ENCODE measurements at regions not wholly inside any gene's neighbourhood (a gene's known extent, or its start where the extent isn't known, plus 50 kb on each side); places are given as distances from the start of the nearest gene placed in this dataset.
A peak's percentile ranks its signal among the peaks of the same experiment; 100 is the strongest.

- DNase-seq (ENCODE audit: low read depth in 6 of 9, low spot score in 9 of 9), result no peak
- 98% methylated on average over 5 of the region's 5 CpGs for WGBS
- no peak overlapping the region for H3K4me3 ChIP-seq (ENCODE audit: low read length in 2 of 2)
- H3K27me3 ChIP-seq (ENCODE audit: control insufficient read depth in 2 of 2, insufficient read depth in 1 of 2, low read length in 1 of 2), result peaks cover 0 to 15% of the 10 kb centered on the region in 2 donors
- peaks cover 5 to 13% of the 10 kb centered on the region in 2 donors for H3K4me1 ChIP-seq (ENCODE audit: control insufficient read depth in 2 of 2, insufficient read depth in 2 of 2, low read length in 2 of 2)
- no peaks in the 10 kb centered on the region for H3K36me3 ChIP-seq (ENCODE audit: control insufficient read depth in 2 of 2, insufficient read depth in 2 of 2, low read length in 1 of 2)
- no peak overlapping the region for H3K27ac ChIP-seq (ENCODE audit: low read depth in 1 of 2, low read length in 1 of 2)
- peaks cover 0 to 5% of the 10 kb centered on the region in 2 donors for H3K9me3 ChIP-seq (ENCODE audit: control insufficient read depth in 2 of 2, insufficient read depth in 1 of 2, low read length in 1 of 2)
Observed at GRCh38 chr20:60091305-60091704, 133.1 kb downstream of the CDH26 start.

DNA sequence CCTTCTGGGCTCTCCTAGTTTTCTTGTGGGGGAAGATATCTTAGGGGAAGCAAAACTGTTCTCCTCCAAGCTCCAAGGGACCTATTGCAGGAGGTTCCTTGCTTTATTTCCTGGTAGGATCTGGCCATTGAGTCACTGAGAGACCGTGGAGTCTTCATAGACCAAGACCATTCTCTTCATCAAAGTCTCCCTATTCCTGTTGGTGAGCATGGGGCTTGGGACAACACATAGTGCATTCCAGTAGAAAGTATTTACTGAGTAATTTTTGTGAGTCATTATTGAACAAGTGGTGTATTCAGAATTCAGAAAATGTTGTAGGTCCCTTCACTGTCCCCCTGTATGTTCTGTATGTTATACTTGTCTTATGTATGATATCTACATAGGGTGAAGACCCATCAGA lies 133.6 kb downstream of the CDH26 start:
- WGBS, result 95% methylated on average over 1 of the region's 1 CpG
- no peak for DNase-seq (ENCODE audit: low read depth in 6 of 9, low spot score in 9 of 9)
- H3K4me1 ChIP-seq (ENCODE audit: control insufficient read depth in 2 of 2, insufficient read depth in 2 of 2, low read length in 2 of 2), result peaks cover 0 to 8% of the 10 kb centered on the region in 2 donors
- H3K9me3 ChIP-seq (ENCODE audit: control insufficient read depth in 2 of 2, insufficient read depth in 1 of 2, low read length in 1 of 2), result peaks cover 0 to 5% of the 10 kb centered on the region in 2 donors
- no peak overlapping the region for H3K4me3 ChIP-seq (ENCODE audit: low read length in 2 of 2)
- peaks cover 0 to 10% of the 10 kb centered on the region in 2 donors for H3K27me3 ChIP-seq (ENCODE audit: control insufficient read depth in 2 of 2, insufficient read depth in 1 of 2, low read length in 1 of 2)
- no peak overlapping the region for H3K27ac ChIP-seq (ENCODE audit: low read depth in 1 of 2, low read length in 1 of 2)
- H3K36me3 ChIP-seq (ENCODE audit: control insufficient read depth in 2 of 2, insufficient read depth in 2 of 2, low read length in 1 of 2), result no peaks in the 10 kb centered on the region

- DNase-seq (ENCODE audit: low read depth in 6 of 9, low spot score in 9 of 9), result no peak
- no peak overlapping the region for H3K4me3 ChIP-seq (ENCODE audit: low read length in 2 of 2)
- H3K27ac ChIP-seq (ENCODE audit: low read depth in 1 of 2, low read length in 1 of 2), result no peak overlapping the region
- peaks cover 0 to 5% of the 10 kb centered on the region in 2 donors for H3K9me3 ChIP-seq (ENCODE audit: control insufficient read depth in 2 of 2, insufficient read depth in 1 of 2, low read length in 1 of 2)
- H3K27me3 ChIP-seq (ENCODE audit: control insufficient read depth in 2 of 2, insufficient read depth in 1 of 2, low read length in 1 of 2), result peaks cover 0 to 3% of the 10 kb centered on the region in 2 donors
- no peaks in the 10 kb centered on the region for H3K36me3 ChIP-seq (ENCODE audit: control insufficient read depth in 2 of 2, insufficient read depth in 2 of 2, low read length in 1 of 2)
- H3K4me1 ChIP-seq (ENCODE audit: control insufficient read depth in 2 of 2, insufficient read depth in 2 of 2, low read length in 2 of 2), result peaks cover 0 to 3% of the 10 kb centered on the region in 2 donors
Observed at GRCh38 chr20:60092729-60093128, 134.5 kb downstream of the CDH26 start.

DNA sequence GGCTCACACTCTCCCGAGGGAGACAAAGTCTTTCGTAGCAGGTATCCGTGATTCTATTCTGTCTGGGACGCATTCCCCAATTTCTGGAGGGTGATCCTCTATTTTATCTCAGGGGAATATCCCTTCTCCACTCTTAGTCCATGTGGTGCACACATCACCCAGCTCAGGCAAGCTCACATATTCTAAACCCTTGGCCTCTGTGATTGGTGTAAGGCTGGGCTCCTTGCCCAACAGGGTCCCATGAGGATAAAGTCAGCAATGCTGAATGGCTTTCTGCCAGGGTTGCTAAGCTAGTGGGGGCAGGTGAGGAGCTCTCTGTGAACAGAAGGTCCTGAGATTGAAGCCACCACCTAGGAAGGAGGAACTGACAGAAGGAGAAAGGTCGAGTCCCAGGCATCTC lies 137.2 kb downstream of the CDH26 start:
- Histone ChIP-seq H3K4me1 (ENCODE audit: control insufficient read depth in 2 of 2, insufficient read depth in 2 of 2, low read length in 2 of 2) (peaks cover 0 to under 1% of the 10 kb centered on the region in 2 donors), H3K27ac (ENCODE audit: low read depth in 1 of 2, low read length in 1 of 2) (no peak overlapping the region), H3K9me3 (ENCODE audit: control insufficient read depth in 2 of 2, insufficient read depth in 1 of 2, low read length in 1 of 2) (peaks cover 0 to 5% of the 10 kb centered on the region in 2 donors), H3K36me3 (ENCODE audit: control insufficient read depth in 2 of 2, insufficient read depth in 2 of 2, low read length in 1 of 2) (no peaks in the 10 kb centered on the region), H3K27me3 (ENCODE audit: control insufficient read depth in 2 of 2, insufficient read depth in 1 of 2, low read length in 1 of 2) (no peaks in the 10 kb centered on the region), H3K4me3 (ENCODE audit: low read length in 2 of 2) (no peak overlapping the region)
- no peak for DNase-seq (ENCODE audit: low read depth in 6 of 9, low spot score in 9 of 9)
- 91% methylated on average over 5 of the region's 5 CpGs for WGBS

DNA sequence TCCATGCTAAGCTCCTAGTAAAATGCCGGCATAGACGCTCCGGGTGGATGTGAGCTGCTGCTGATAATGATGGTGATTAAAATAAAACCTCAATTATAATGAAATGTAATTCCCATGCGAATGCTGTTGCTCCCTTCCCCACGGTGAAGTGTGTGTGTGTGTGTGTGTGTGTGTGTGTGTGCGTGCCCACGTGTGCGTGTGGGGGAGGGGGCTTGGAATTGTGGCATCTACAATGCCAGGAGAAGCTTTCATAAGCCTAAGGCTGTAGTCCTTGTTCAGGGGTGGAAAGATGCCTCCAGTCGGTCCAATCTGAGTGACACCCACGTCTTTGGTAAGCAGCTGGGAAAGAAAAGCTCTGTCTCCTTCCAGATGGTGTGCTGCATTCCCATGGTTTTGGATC lies 137.9 kb downstream of the CDH26 start:
- Histone ChIP-seq H3K4me3 (ENCODE audit: low read length in 2 of 2) (no peak overlapping the region), H3K27me3 (ENCODE audit: control insufficient read depth in 2 of 2, insufficient read depth in 1 of 2, low read length in 1 of 2) (no peaks in the 10 kb centered on the region), H3K27ac (ENCODE audit: low read depth in 1 of 2, low read length in 1 of 2) (no peak overlapping the region), H3K4me1 (ENCODE audit: control insufficient read depth in 2 of 2, insufficient read depth in 2 of 2, low read length in 2 of 2) (peaks cover 4 to 7% of the 10 kb centered on the region in 2 donors), H3K36me3 (ENCODE audit: control insufficient read depth in 2 of 2, insufficient read depth in 2 of 2, low read length in 1 of 2) (no peaks in the 10 kb centered on the region), H3K9me3 (ENCODE audit: control insufficient read depth in 2 of 2, insufficient read depth in 1 of 2, low read length in 1 of 2) (peaks cover 0 to 5% of the 10 kb centered on the region in 2 donors)
- WGBS, result 90% methylated on average over 10 of the region's 10 CpGs
- DNase-seq (ENCODE audit: low read depth in 6 of 9, low spot score in 9 of 9), result no peak

DNA sequence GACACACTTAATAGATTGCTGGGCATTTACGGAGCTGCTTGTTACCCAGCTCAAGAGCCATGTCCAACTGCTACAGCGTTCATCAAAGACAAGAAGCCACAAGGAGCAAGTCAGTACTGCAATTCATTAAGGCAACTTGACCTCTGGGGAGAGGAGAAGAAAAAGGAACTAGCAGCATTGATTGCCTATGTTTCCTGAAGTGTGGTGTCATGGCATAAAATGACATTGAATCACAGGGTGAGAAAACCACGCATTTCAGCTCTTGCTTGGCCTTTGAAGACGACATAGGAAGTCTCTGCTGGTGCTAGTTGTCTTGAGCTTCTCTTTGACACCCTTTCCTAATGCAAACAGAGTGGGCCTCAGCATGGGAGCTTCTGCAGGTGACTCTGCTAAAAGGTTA lies 139.1 kb downstream of the CDH26 start:
- WGBS, result 53% methylated on average over 4 of the region's 4 CpGs
- peak in 2 of 9 donors; percentile 11 to 27 for DNase-seq (ENCODE audit: low read depth in 6 of 9, low spot score in 9 of 9)

DNA sequence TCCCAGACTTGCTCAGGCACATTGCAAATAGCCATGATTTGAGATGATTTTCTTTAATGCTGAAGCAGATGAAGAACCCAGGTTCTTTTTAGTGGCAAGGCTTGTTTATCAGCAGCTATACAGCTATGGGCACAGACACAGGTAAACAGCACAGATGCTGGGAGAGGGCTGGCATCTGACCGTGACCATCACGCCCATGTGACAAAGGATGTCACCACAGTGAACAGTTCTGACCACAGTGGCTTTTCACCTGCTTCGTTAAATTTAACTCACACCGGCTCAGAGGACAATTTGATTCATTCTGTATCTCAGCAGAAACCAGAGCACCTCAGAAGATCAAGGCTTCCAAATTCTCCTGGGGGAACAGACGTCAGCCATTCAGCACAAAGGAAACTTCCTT lies 142.6 kb downstream of the CDH26 start:
- H3K4me3 ChIP-seq (ENCODE audit: low read length in 2 of 2), result no peak overlapping the region
- no peak for DNase-seq (ENCODE audit: low read depth in 6 of 9, low spot score in 9 of 9)
- WGBS, result 9% methylated on average over 5 of the region's 5 CpGs
- H3K4me1 ChIP-seq (ENCODE audit: control insufficient read depth in 2 of 2, insufficient read depth in 2 of 2, low read length in 2 of 2), result peaks cover 7 to 23% of the 10 kb centered on the region in 2 donors
- H3K9me3 ChIP-seq (ENCODE audit: control insufficient read depth in 2 of 2, insufficient read depth in 1 of 2, low read length in 1 of 2), result no peaks in the 10 kb centered on the region
- H3K27ac ChIP-seq (ENCODE audit: low read depth in 1 of 2, low read length in 1 of 2), result no peak overlapping the region
- H3K27me3 ChIP-seq (ENCODE audit: control insufficient read depth in 2 of 2, insufficient read depth in 1 of 2, low read length in 1 of 2), result no peaks in the 10 kb centered on the region
- no peaks in the 10 kb centered on the region for H3K36me3 ChIP-seq (ENCODE audit: control insufficient read depth in 2 of 2, insufficient read depth in 2 of 2, low read length in 1 of 2)

More for the DNA sequence above, 139.1 kb downstream of the CDH26 start:
- H3K27ac ChIP-seq (ENCODE audit: low read depth in 1 of 2, low read length in 1 of 2), result no peak overlapping the region
- H3K27me3 ChIP-seq (ENCODE audit: control insufficient read depth in 2 of 2, insufficient read depth in 1 of 2, low read length in 1 of 2), result no peaks in the 10 kb centered on the region
- H3K4me3 ChIP-seq (ENCODE audit: low read length in 2 of 2), result no peak overlapping the region
- peaks cover 7 to 13% of the 10 kb centered on the region in 2 donors for H3K4me1 ChIP-seq (ENCODE audit: control insufficient read depth in 2 of 2, insufficient read depth in 2 of 2, low read length in 2 of 2)
- H3K36me3 ChIP-seq (ENCODE audit: control insufficient read depth in 2 of 2, insufficient read depth in 2 of 2, low read length in 1 of 2), result no peaks in the 10 kb centered on the region
- H3K9me3 ChIP-seq (ENCODE audit: control insufficient read depth in 2 of 2, insufficient read depth in 1 of 2, low read length in 1 of 2), result peaks cover 0 to 5% of the 10 kb centered on the region in 2 donors

GRCh38 chr20:60101201-60101890 lies 143.1 kb downstream of the CDH26 start:
- H3K4me3 ChIP-seq (ENCODE audit: low read length in 2 of 2), result no peak overlapping the region
- no peak for DNase-seq (ENCODE audit: low read depth in 6 of 9, low spot score in 9 of 9)
- H3K27ac ChIP-seq (ENCODE audit: low read depth in 1 of 2, low read length in 1 of 2), result no peak overlapping the region
- WGBS, result 74% methylated on average over 13 of the region's 13 CpGs
- no peaks in the 10 kb centered on the region for H3K27me3 ChIP-seq (ENCODE audit: control insufficient read depth in 2 of 2, insufficient read depth in 1 of 2, low read length in 1 of 2)
- H3K36me3 ChIP-seq (ENCODE audit: control insufficient read depth in 2 of 2, insufficient read depth in 2 of 2, low read length in 1 of 2), result no peaks in the 10 kb centered on the region
- peaks cover 7 to 23% of the 10 kb centered on the region in 2 donors for H3K4me1 ChIP-seq (ENCODE audit: control insufficient read depth in 2 of 2, insufficient read depth in 2 of 2, low read length in 2 of 2)
- no peaks in the 10 kb centered on the region for H3K9me3 ChIP-seq (ENCODE audit: control insufficient read depth in 2 of 2, insufficient read depth in 1 of 2, low read length in 1 of 2)

DNA sequence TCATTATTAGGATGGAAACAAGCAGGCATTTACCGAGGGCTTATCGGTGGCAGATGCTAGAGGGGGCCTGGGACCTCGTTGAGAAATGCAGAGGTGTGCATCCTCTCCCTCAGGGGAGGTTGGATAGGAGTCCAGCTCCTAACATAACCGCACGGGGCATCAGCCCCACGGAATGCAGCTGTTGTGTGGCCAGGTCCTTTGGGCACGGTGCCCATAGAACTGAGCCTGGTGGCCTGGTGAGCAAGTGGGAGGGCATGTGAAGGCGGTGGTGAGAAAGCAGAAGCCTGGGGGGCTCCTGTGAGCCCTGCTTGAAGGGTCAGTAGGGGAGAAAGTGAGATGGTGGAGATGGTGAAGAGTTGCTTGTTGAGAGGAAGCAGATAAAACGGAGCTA lies 143.7 kb downstream of the CDH26 start:
- H3K4me3 ChIP-seq (ENCODE audit: low read length in 2 of 2), result no peak overlapping the region
- H3K36me3 ChIP-seq (ENCODE audit: control insufficient read depth in 2 of 2, insufficient read depth in 2 of 2, low read length in 1 of 2), result no peaks in the 10 kb centered on the region
- WGBS, result 97% methylated on average over 9 of the region's 9 CpGs
- no peak overlapping the region for H3K27ac ChIP-seq (ENCODE audit: low read depth in 1 of 2, low read length in 1 of 2)
- H3K4me1 ChIP-seq (ENCODE audit: control insufficient read depth in 2 of 2, insufficient read depth in 2 of 2, low read length in 2 of 2), result peaks cover 7 to 23% of the 10 kb centered on the region in 2 donors
- H3K27me3 ChIP-seq (ENCODE audit: control insufficient read depth in 2 of 2, insufficient read depth in 1 of 2, low read length in 1 of 2), result no peaks in the 10 kb centered on the region
- no peak for DNase-seq (ENCODE audit: low read depth in 6 of 9, low spot score in 9 of 9)
- H3K9me3 ChIP-seq (ENCODE audit: control insufficient read depth in 2 of 2, insufficient read depth in 1 of 2, low read length in 1 of 2), result no peaks in the 10 kb centered on the region

All from thymus (tissue), 11 donors.